ENCODE measurements at regions not wholly inside any gene's neighbourhood (a gene's known extent, or its start where the extent isn't known, plus 50 kb on each side); places are given as distances from the start of the nearest gene placed in this dataset.

- TF ChIP-seq CTCF (IDR thresholded peaks at IDR 0.05 in 4 of 5, conservative IDR thresholded peaks at IDR 0.05 in 1 of 5) (no peak), POLR2A (IDR thresholded peaks at IDR 0.05) (no peak)
- no peak for ATAC-seq
- DNase-seq: no peak
- no peaks in the 10 kb centered on the region for H3K27me3 ChIP-seq
- intact Hi-C loops (cut with DNase I; ENCODE audit: low total_unique reads) (no loop called here), in situ Hi-C loops (cut with MboI; ENCODE audit: low sequenced_read_pairs in 4 of 4) (no loop called here)
- H3K27ac ChIP-seq: no peak overlapping the region
- no peak overlapping the region for H3K4me3 ChIP-seq
- no peaks in the 10 kb centered on the region for H3K36me3 ChIP-seq
- no peaks in the 10 kb centered on the region for H3K9me3 ChIP-seq
- H3K4me1 ChIP-seq: no peaks in the 10 kb centered on the region
These were observed 248.8 kb downstream of the C3orf38 start for GRCh38 chr3:88398581-88398980.

GRCh38 chr3:88403319-88403718 lies 253.6 kb downstream of the C3orf38 start:
- no peak for ATAC-seq
- H3K27me3 ChIP-seq: no peaks in the 10 kb centered on the region
- in situ Hi-C loops (cut with MboI; ENCODE audit: low sequenced_read_pairs in 4 of 4): no loop called here

GRCh38 chr3:88408097-88408496 lies 258.3 kb downstream of the C3orf38 start:
- intact Hi-C loops (cut with DNase I; ENCODE audit: low total_unique reads): no loop called here

More at GRCh38 chr3:88403319-88403718, 253.6 kb downstream of the C3orf38 start:
- no peak overlapping the region for H3K27ac ChIP-seq
- intact Hi-C loops (cut with DNase I; ENCODE audit: low total_unique reads): no loop called here
- TF ChIP-seq CTCF (IDR thresholded peaks at IDR 0.05 in 4 of 5, conservative IDR thresholded peaks at IDR 0.05 in 1 of 5): no peak
- TF ChIP-seq POLR2A (IDR thresholded peaks at IDR 0.05): no peak
- no peak overlapping the region for H3K4me3 ChIP-seq
- no peak for DNase-seq
- H3K36me3 ChIP-seq: no peaks in the 10 kb centered on the region
- H3K4me1 ChIP-seq: no peaks in the 10 kb centered on the region
- H3K9me3 ChIP-seq: no peaks in the 10 kb centered on the region

GRCh38 chr3:88408935-88409334 lies 259.2 kb downstream of the C3orf38 start:
- H3K4me3 ChIP-seq: no peak overlapping the region
- no peaks in the 10 kb centered on the region for H3K36me3 ChIP-seq
- H3K27me3 ChIP-seq: no peaks in the 10 kb centered on the region
- H3K27ac ChIP-seq: no peak overlapping the region
- intact Hi-C loops (cut with DNase I; ENCODE audit: low total_unique reads): no loop called here
- TF ChIP-seq POLR2A (IDR thresholded peaks at IDR 0.05) (no peak), CTCF (IDR thresholded peaks at IDR 0.05 in 4 of 5, conservative IDR thresholded peaks at IDR 0.05 in 1 of 5) (no peak)
- ATAC-seq: no peak
- H3K9me3 ChIP-seq: no peaks in the 10 kb centered on the region
- in situ Hi-C loops (cut with MboI; ENCODE audit: low sequenced_read_pairs in 4 of 4): no loop called here
- H3K4me1 ChIP-seq: no peaks in the 10 kb centered on the region
- no peak for DNase-seq

More at GRCh38 chr3:88408097-88408496, 258.3 kb downstream of the C3orf38 start:
- in situ Hi-C loops (cut with MboI; ENCODE audit: low sequenced_read_pairs in 4 of 4): no loop called here
- Histone ChIP-seq H3K4me3 (no peak overlapping the region), H3K4me1 (no peaks in the 10 kb centered on the region), H3K27me3 (no peaks in the 10 kb centered on the region), H3K9me3 (no peaks in the 10 kb centered on the region), H3K27ac (no peak overlapping the region), H3K36me3 (no peaks in the 10 kb centered on the region)
- ATAC-seq (no peak), DNase-seq (no peak)
- TF ChIP-seq POLR2A (IDR thresholded peaks at IDR 0.05): no peak
- TF ChIP-seq CTCF (IDR thresholded peaks at IDR 0.05 in 4 of 5, conservative IDR thresholded peaks at IDR 0.05 in 1 of 5): no peak

GRCh38 chr3:88410259-88410658 lies 260.5 kb downstream of the C3orf38 start:
- no peaks in the 10 kb centered on the region for H3K9me3 ChIP-seq
- H3K27me3 ChIP-seq: no peaks in the 10 kb centered on the region
- no peak overlapping the region for H3K4me3 ChIP-seq
- in situ Hi-C loops (cut with MboI; ENCODE audit: low sequenced_read_pairs in 4 of 4) (no loop called here), intact Hi-C loops (cut with DNase I; ENCODE audit: low total_unique reads) (no loop called here)
- no peak for DNase-seq
- ATAC-seq: no peak
- no peaks in the 10 kb centered on the region for H3K4me1 ChIP-seq
- H3K27ac ChIP-seq: no peak overlapping the region
- H3K36me3 ChIP-seq: no peaks in the 10 kb centered on the region
- TF ChIP-seq POLR2A (IDR thresholded peaks at IDR 0.05) (no peak), CTCF (IDR thresholded peaks at IDR 0.05 in 4 of 5, conservative IDR thresholded peaks at IDR 0.05 in 1 of 5) (no peak)
